GM23338 (cell line): ENCODE measurements at regions not wholly inside any gene's neighbourhood (a gene's known extent, or its start where the extent isn't known, plus 50 kb on each side); places are given as distances from the start of the nearest gene placed in this dataset.

Source experiments
- ATAC-seq: fragments of 200-7000 bp; cut with Tn5 transposase; 3 replicates; pipeline ENCODE4 v1.9.1; 2020
- DNase-seq: peaks from one replicate; pipeline ENCODE4 v3.0.0-alpha.2; 2015; ENCODE audit warnings: low spot score
- H2AFZ ChIP-seq: fragments of 200-600 bp; sonication (generic); 2 replicates; pipeline ENCODE4 v1.8.0; 2016; ENCODE audit warnings: antibody characterized with exemption, mild to moderate bottlenecking, moderate library complexity
- H3F3A ChIP-seq: fragments of 200-600 bp; sonication (generic); replicated peaks from 2 replicates; pipeline ENCODE4 v1.8.0; 2017; ENCODE audit warnings: antibody characterized with exemption, mixed run types, low read depth
- H3K27ac ChIP-seq: fragments of 200-600 bp; sonication (generic); 2 replicates; pipeline ENCODE4 v1.6.1; 2016; ENCODE audit warnings: low read depth
- H3K27me3 ChIP-seq: fragments of 200-600 bp; sonication (generic); 2 replicates; pipeline ENCODE4 v1.8.0; 2016; ENCODE audit warnings: mild to moderate bottlenecking, mixed run types, moderate library complexity; ENCODE audit not compliant: insufficient read depth
- H3K36me3 ChIP-seq: fragments of 200-600 bp; sonication (generic); 2 replicates; pipeline ENCODE4 v1.8.0; 2016; ENCODE audit warnings: mild to moderate bottlenecking; ENCODE audit not compliant: insufficient read depth
- H3K4me1 ChIP-seq: fragments of 200-600 bp; sonication (generic); 2 replicates; pipeline ENCODE4 v1.8.0; 2016; ENCODE audit warnings: mild to moderate bottlenecking, moderate library complexity; ENCODE audit not compliant: insufficient read depth
- H3K4me2 ChIP-seq: fragments of 200-600 bp; sonication (generic); 2 replicates; pipeline ENCODE4 v1.7.1; 2017; ENCODE audit warnings: mixed run types
- H3K4me3 ChIP-seq: fragments of 200-600 bp; sonication (generic); 2 replicates; pipeline ENCODE4 v1.6.1; 2016; ENCODE audit warnings: mixed run types
- H3K79me2 ChIP-seq: fragments of 200-600 bp; sonication (generic); replicated peaks from 2 replicates; pipeline ENCODE4 v1.8.0; 2017; ENCODE audit warnings: mild to moderate bottlenecking; ENCODE audit not compliant: insufficient read depth
- H3K9me2 ChIP-seq: fragments of 200-600 bp; sonication (generic); 2 replicates; pipeline ENCODE4 v1.8.0; 2017; ENCODE audit not compliant: insufficient read depth
- H4K20me1 ChIP-seq: fragments of 200-600 bp; sonication (generic); replicated peaks from 2 replicates; pipeline ENCODE4 v1.8.0; 2017; ENCODE audit warnings: mild to moderate bottlenecking; ENCODE audit not compliant: insufficient read depth
- H3K27ac Mint-ChIP-seq: 2 replicates; pipeline ENCODE4 v1.8.0; 2020; ENCODE audit warnings: inconsistent platforms, mild to moderate bottlenecking, moderate library complexity, mixed read lengths
- H3K27me3 Mint-ChIP-seq: 3 replicates; pipeline ENCODE4 v1.8.0; 2022; ENCODE audit warnings: low read depth, mild to moderate bottlenecking, moderate library complexity, mixed read lengths, inconsistent platforms; ENCODE audit not compliant: insufficient read depth, poor library complexity
- H3K36me3 Mint-ChIP-seq: 3 replicates; pipeline ENCODE4 v1.8.0; 2021; ENCODE audit warnings: low read depth, mild to moderate bottlenecking, inconsistent platforms, moderate library complexity, mixed read lengths
- H3K4me1 Mint-ChIP-seq: 3 replicates; pipeline ENCODE4 v1.8.0; 2020; ENCODE audit warnings: mild to moderate bottlenecking, inconsistent platforms, mixed read lengths
- H3K4me3 Mint-ChIP-seq: 3 replicates; pipeline ENCODE4 v1.8.0; 2021; ENCODE audit warnings: moderate library complexity, mild to moderate bottlenecking, inconsistent platforms, mixed read lengths
- H3K9me3 Mint-ChIP-seq: 3 replicates; pipeline ENCODE4 v1.8.0; 2020; ENCODE audit warnings: moderate library complexity, mild to moderate bottlenecking, inconsistent platforms, mixed read lengths
- CREB1 ChIP-seq: fragments of 250-450 bp; sonication (Bioruptor Pico); IDR thresholded peaks from 2 replicates; pipeline ENCODE4 v1.5.0; 2020; ENCODE audit warnings: low read depth, mild to moderate bottlenecking, moderate library complexity
- EZH2 ChIP-seq: fragments of 200-600 bp; sonication (generic); IDR thresholded peaks from one replicate; pipeline ENCODE4 v1.8.0; 2017; ENCODE audit warnings: antibody characterized with exemption, mild to moderate bottlenecking, low read depth; ENCODE audit not compliant: unreplicated experiment
- EZH2phosphoT487 ChIP-seq: fragments of 200-600 bp; sonication (generic); IDR thresholded peaks from one replicate; pipeline ENCODE4 v1.8.1; 2018; ENCODE audit warnings: antibody characterized with exemption; ENCODE audit not compliant: unreplicated experiment
- JUNB ChIP-seq: IDR thresholded peaks from one replicate; pipeline ENCODE4 v1.6.1; 2016; ENCODE audit warnings: antibody characterized with exemption; ENCODE audit not compliant: unreplicated experiment
- NANOG ChIP-seq: IDR thresholded peaks from 2 replicates; pipeline ENCODE4 v1.6.1; 2016; ENCODE audit warnings: antibody characterized with exemption, borderline replicate concordance
- POLR2AphosphoS5 ChIP-seq: IDR thresholded peaks from 2 replicates; pipeline ENCODE4 v1.6.1; 2016; ENCODE audit warnings: antibody characterized with exemption, low read depth
- REST ChIP-seq: IDR thresholded peaks from one replicate; pipeline ENCODE4 v1.6.1; 2018; ENCODE audit warnings: antibody characterized with exemption; ENCODE audit not compliant: unreplicated experiment
- STAT1 ChIP-seq: IDR thresholded peaks from one replicate; pipeline ENCODE4 v1.6.1; 2016; ENCODE audit warnings: antibody characterized with exemption; ENCODE audit not compliant: unreplicated experiment
- ZNF114 ChIP-seq: fragments of 250-450 bp; sonication (Bioruptor Pico); IDR thresholded peaks from 2 replicates; pipeline ENCODE4 v1.5.0; 2020; ENCODE audit warnings: mild to moderate bottlenecking, moderate library complexity
- ZNF331 ChIP-seq: fragments of 250-450 bp; sonication (Bioruptor Pico); IDR thresholded peaks from 2 replicates; pipeline ENCODE4 v1.5.0; 2020; ENCODE audit warnings: low read depth, mild to moderate bottlenecking, moderate library complexity
- TF ChIP-seq, protein P1 (sequence below): fragments of 250-450 bp; sonication (Bioruptor Pico); IDR thresholded peaks from 2 replicates; pipeline ENCODE4 v1.5.0; 2020; ENCODE audit warnings: mild to moderate bottlenecking, moderate library complexity
- TF ChIP-seq, protein P2 (sequence below), 2 experiments: fragments of 200-600 bp in 1 of 2; sonication (generic) in 1 of 2; conservative IDR thresholded peaks; 2 replicates each; pipeline versions ENCODE4 v1.5.1 to v1.6.1; 2016 to 2017; ENCODE audit warnings: antibody characterized with exemption in 2 of 2, low read depth in 2 of 2, mild to moderate bottlenecking in 2 of 2, moderate library complexity in 1 of 2

GRCh38 chr14:27211741-27212140, 613.9 kb upstream of the NOVA1 start (continued):
- TF ChIP-seq, protein P1, sequence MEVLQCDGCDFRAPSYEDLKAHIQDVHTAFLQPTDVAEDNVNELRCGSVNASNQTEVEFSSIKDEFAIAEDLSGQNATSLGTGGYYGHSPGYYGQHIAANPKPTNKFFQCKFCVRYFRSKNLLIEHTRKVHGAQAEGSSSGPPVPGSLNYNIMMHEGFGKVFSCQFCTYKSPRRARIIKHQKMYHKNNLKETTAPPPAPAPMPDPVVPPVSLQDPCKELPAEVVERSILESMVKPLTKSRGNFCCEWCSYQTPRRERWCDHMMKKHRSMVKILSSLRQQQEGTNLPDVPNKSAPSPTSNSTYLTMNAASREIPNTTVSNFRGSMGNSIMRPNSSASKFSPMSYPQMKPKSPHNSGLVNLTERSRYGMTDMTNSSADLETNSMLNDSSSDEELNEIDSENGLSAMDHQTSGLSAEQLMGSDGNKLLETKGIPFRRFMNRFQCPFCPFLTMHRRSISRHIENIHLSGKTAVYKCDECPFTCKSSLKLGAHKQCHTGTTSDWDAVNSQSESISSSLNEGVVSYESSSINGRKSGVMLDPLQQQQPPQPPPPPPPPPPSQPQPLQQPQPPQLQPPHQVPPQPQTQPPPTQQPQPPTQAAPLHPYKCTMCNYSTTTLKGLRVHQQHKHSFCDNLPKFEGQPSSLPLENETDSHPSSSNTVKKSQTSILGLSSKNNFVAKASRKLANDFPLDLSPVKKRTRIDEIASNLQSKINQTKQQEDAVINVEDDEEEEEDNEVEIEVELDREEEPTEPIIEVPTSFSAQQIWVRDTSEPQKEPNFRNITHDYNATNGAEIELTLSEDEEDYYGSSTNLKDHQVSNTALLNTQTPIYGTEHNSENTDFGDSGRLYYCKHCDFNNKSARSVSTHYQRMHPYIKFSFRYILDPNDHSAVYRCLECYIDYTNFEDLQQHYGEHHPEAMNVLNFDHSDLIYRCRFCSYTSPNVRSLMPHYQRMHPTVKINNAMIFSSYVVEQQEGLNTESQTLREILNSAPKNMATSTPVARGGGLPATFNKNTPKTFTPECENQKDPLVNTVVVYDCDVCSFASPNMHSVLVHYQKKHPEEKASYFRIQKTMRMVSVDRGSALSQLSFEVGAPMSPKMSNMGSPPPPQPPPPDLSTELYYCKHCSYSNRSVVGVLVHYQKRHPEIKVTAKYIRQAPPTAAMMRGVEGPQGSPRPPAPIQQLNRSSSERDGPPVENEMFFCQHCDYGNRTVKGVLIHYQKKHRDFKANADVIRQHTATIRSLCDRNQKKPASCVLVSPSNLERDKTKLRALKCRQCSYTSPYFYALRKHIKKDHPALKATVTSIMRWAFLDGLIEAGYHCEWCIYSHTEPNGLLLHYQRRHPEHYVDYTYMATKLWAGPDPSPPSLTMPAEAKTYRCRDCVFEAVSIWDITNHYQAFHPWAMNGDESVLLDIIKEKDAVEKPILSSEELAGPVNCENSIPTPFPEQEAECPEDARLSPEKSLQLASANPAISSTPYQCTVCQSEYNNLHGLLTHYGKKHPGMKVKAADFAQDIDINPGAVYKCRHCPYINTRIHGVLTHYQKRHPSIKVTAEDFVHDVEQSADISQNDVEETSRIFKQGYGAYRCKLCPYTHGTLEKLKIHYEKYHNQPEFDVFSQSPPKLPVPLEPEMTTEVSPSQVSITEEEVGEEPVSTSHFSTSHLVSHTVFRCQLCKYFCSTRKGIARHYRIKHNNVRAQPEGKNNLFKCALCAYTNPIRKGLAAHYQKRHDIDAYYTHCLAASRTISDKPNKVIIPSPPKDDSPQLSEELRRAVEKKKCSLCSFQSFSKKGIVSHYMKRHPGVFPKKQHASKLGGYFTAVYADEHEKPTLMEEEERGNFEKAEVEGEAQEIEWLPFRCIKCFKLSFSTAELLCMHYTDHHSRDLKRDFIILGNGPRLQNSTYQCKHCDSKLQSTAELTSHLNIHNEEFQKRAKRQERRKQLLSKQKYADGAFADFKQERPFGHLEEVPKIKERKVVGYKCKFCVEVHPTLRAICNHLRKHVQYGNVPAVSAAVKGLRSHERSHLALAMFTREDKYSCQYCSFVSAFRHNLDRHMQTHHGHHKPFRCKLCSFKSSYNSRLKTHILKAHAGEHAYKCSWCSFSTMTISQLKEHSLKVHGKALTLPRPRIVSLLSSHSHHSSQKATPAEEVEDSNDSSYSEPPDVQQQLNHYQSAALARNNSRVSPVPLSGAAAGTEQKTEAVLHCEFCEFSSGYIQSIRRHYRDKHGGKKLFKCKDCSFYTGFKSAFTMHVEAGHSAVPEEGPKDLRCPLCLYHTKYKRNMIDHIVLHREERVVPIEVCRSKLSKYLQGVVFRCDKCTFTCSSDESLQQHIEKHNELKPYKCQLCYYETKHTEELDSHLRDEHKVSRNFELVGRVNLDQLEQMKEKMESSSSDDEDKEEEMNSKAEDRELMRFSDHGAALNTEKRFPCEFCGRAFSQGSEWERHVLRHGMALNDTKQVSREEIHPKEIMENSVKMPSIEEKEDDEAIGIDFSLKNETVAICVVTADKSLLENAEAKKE (CRISPR knock-in tag): no peak
- TF ChIP-seq EZH2phosphoT487 (no peak), EZH2 (no peak), POLR2AphosphoS5 (no peak), ZNF114 (no peak), CREB1 (CRISPR knock-in tag) (no peak)

DNA sequence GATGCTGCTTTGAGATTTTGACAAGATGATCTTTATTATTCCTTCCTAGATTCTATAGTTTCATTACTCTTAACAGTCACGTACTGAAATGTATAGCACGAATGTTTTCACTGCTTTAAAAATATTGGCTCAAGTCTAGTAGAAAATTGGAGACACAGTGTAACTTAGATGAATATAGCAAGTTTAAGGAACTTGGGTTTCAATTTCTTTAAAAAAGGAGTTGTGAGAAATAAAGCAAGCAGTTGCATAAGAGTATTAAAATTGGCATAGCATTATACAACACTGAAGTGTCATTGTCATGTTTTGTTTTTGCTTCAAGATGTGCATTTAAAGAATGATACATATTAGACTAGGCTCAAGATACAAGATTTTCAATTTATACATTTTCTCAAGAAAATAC, 624.8 kb upstream of the NOVA1 start:
- Mint-ChIP-seq H3K4me3 (no peak overlapping the region), H3K36me3 (peaks cover 28% of the 10 kb centered on the region), H3K9me3 (peaks cover 31% of the 10 kb centered on the region), H3K4me1 (no peaks in the 10 kb centered on the region), H3K27me3 (peaks cover 2% of the 10 kb centered on the region), H3K27ac (no peak overlapping the region)
- H4K20me1 ChIP-seq: no peaks in the 10 kb centered on the region
- DNase-seq: no peak
- no peak overlapping the region for H2AFZ ChIP-seq
- no peak overlapping the region for H3K27ac ChIP-seq
- H3K4me2 ChIP-seq: no peak overlapping the region
- H3F3A ChIP-seq: no peaks in the 10 kb centered on the region
- no peaks in the 10 kb centered on the region for H3K4me1 ChIP-seq
- peaks cover 2% of the 10 kb centered on the region; the same call in 1 of the 2 replicates for H3K9me2 ChIP-seq
- H3K79me2 ChIP-seq: no peaks in the 10 kb centered on the region
- H3K4me3 ChIP-seq: no peak overlapping the region
- H3K27me3 ChIP-seq: no peaks in the 10 kb centered on the region
- peaks cover 7% of the 10 kb centered on the region; the same call in 1 of the 2 replicates for H3K36me3 ChIP-seq
- no peak for ATAC-seq
- TF ChIP-seq ZNF331 (CRISPR knock-in tag): no peak
- no peak for TF ChIP-seq REST
- no peak for TF ChIP-seq STAT1
- TF ChIP-seq EZH2: no peak
- TF ChIP-seq NANOG: no peak
- no peak for TF ChIP-seq POLR2AphosphoS5
- TF ChIP-seq JUNB: no peak
- TF ChIP-seq EZH2phosphoT487: no peak
- TF ChIP-seq CREB1 (CRISPR knock-in tag): no peak
- TF ChIP-seq ZNF114: no peak
- TF ChIP-seq, protein P2, sequence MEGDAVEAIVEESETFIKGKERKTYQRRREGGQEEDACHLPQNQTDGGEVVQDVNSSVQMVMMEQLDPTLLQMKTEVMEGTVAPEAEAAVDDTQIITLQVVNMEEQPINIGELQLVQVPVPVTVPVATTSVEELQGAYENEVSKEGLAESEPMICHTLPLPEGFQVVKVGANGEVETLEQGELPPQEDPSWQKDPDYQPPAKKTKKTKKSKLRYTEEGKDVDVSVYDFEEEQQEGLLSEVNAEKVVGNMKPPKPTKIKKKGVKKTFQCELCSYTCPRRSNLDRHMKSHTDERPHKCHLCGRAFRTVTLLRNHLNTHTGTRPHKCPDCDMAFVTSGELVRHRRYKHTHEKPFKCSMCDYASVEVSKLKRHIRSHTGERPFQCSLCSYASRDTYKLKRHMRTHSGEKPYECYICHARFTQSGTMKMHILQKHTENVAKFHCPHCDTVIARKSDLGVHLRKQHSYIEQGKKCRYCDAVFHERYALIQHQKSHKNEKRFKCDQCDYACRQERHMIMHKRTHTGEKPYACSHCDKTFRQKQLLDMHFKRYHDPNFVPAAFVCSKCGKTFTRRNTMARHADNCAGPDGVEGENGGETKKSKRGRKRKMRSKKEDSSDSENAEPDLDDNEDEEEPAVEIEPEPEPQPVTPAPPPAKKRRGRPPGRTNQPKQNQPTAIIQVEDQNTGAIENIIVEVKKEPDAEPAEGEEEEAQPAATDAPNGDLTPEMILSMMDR (conservative IDR thresholded peaks at IDR 0.05; ENCODE audit: low read depth in 2 of 2): no peak
